ENCODE measurements at regions not wholly inside any gene's neighbourhood (a gene's known extent, or its start where the extent isn't known, plus 50 kb on each side); places are given as distances from the start of the nearest gene placed in this dataset.

DNA sequence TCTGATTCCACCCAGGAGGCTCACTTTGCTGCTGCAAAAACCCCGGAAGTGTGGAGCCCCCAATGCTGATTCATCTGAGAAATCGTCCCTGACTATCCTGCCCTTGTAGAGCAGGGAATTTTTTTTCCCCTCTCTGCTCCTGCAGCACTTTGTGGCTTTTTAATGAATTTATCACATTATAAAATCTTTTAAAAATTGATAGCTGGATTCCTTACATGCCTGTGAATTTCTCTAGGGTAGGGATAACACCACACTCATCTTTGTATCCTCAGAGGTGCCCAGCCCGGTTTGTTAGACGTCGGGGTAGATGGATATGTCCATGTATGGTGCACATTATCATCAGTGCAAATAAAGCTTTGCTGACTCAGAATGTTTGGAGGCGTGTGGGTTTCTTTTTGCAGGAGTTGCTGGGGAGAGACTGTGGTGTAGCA lies 185.7 kb downstream of the STK31 start:
- TF ChIP-seq POLR2A (IDR thresholded peaks at IDR 0.05) (no peak), POLR2AphosphoS5 (IDR thresholded peaks at IDR 0.05) (no peak), EP300 (IDR thresholded peaks at IDR 0.05) (no peak)
- TF ChIP-seq, protein P1, sequence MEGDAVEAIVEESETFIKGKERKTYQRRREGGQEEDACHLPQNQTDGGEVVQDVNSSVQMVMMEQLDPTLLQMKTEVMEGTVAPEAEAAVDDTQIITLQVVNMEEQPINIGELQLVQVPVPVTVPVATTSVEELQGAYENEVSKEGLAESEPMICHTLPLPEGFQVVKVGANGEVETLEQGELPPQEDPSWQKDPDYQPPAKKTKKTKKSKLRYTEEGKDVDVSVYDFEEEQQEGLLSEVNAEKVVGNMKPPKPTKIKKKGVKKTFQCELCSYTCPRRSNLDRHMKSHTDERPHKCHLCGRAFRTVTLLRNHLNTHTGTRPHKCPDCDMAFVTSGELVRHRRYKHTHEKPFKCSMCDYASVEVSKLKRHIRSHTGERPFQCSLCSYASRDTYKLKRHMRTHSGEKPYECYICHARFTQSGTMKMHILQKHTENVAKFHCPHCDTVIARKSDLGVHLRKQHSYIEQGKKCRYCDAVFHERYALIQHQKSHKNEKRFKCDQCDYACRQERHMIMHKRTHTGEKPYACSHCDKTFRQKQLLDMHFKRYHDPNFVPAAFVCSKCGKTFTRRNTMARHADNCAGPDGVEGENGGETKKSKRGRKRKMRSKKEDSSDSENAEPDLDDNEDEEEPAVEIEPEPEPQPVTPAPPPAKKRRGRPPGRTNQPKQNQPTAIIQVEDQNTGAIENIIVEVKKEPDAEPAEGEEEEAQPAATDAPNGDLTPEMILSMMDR (IDR thresholded peaks at IDR 0.05) = no peak

Measured in sigmoid colon (tissue), 4 donors.